Ectodermal cell (in vitro differentiated cells): ENCODE measurements at regions not wholly inside any gene's neighbourhood (a gene's known extent, or its start where the extent isn't known, plus 50 kb on each side); places are given as distances from the start of the nearest gene placed in this dataset.
"Not testable (repeated sequence)": the region's sequence is repeated elsewhere in the genome, so short reads cannot be mapped to it uniquely, and the experiment has no call there.

Experiments
- H3K27ac ChIP-seq: 2 replicates; pipeline ENCODE4 v1.7.0; 2013; ENCODE audit warnings: mild to moderate bottlenecking, low read depth, low read length; ENCODE audit not compliant: insufficient read depth, poor library complexity, severe bottlenecking
- H3K27me3 ChIP-seq: 2 replicates; pipeline ENCODE4 v1.7.0; 2013; ENCODE audit warnings: mild to moderate bottlenecking, low read length; ENCODE audit not compliant: insufficient read depth, control insufficient read depth, poor library complexity, severe bottlenecking
- H3K36me3 ChIP-seq: one replicate; pipeline ENCODE4 v1.7.0; 2013; ENCODE audit warnings: low read length; ENCODE audit not compliant: control insufficient read depth, insufficient read depth
- H3K4me1 ChIP-seq: one replicate; pipeline ENCODE4 v1.7.0; 2013; ENCODE audit warnings: low read length; ENCODE audit not compliant: control insufficient read depth, insufficient read depth
- H3K4me3 ChIP-seq: 2 replicates; pipeline ENCODE4 v1.7.0; 2013; ENCODE audit warnings: low read depth, low read length, control low read depth; ENCODE audit not compliant: insufficient read depth
- H3K9me3 ChIP-seq: 2 replicates; pipeline ENCODE4 v1.7.0; 2013; ENCODE audit warnings: mild to moderate bottlenecking, low read length, moderate library complexity; ENCODE audit not compliant: control insufficient read depth
- WGBS, 2 experiments: methylation state at CpG; one replicate each; pipeline ENCODE4 v1.1.7; 2013; ENCODE audit warnings: missing lambda C conversion rate in 2 of 2; 5-methylcytosine and 5-hydroxymethylcytosine counted together

DNA sequence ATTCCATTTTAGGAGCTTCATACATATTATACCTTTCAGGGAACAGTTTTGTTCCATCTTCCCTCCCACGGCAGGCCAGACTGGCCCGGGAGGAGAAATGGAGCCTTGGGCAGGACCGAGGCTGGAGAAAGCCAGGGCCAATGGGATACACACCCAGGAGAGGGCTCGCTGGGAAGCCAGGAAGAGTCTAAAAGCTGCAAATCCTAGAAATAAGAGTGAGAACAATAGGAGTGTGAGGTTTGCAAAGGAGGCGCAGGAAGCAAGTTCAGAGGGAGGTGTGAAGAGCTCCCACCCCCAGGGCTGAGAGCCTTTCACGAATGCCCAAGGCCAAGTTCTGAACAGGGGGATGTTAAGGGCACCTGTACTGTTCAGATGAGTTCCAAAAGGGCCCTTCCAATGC lies 67.5 kb upstream of the CPSF6 start:
- no peaks in the 10 kb centered on the region for H3K9me3 ChIP-seq
- no peak overlapping the region for H3K27ac ChIP-seq
- H3K27me3 ChIP-seq, result no peaks in the 10 kb centered on the region
- no peaks in the 10 kb centered on the region for H3K4me1 ChIP-seq
- no peaks in the 10 kb centered on the region for H3K36me3 ChIP-seq
- no peak overlapping the region for H3K4me3 ChIP-seq
- 80 to 82% methylated on average over 6 of the region's 6 CpGs for WGBS, 2 experiments

DNA sequence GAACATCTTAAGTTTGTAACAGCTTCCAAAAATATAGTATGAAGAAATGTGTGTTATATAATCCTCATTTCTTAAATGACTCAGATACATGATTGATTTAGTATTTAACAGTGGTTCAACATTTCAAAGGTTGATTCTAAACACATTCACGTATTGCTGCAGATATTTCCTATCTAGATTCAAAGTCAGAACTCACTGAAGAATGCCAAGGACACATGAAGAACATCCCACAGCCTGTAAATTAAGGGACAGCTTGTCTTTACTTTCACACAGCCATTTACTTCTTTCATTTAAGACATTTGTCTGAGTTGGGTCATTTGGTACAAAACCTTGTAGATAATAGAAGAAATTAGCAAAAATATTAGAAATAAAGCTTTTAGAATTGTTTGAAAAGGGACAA lies 66.9 kb upstream of the CPSF6 start:
- no peaks in the 10 kb centered on the region for H3K27me3 ChIP-seq
- H3K4me1 ChIP-seq, result no peaks in the 10 kb centered on the region
- no peaks in the 10 kb centered on the region for H3K36me3 ChIP-seq
- 89 to 100% methylated on average over 1 of the region's 1 CpG for WGBS, 2 experiments
- H3K27ac ChIP-seq, result no peak overlapping the region
- no peak overlapping the region for H3K4me3 ChIP-seq
- H3K9me3 ChIP-seq, result no peaks in the 10 kb centered on the region

DNA sequence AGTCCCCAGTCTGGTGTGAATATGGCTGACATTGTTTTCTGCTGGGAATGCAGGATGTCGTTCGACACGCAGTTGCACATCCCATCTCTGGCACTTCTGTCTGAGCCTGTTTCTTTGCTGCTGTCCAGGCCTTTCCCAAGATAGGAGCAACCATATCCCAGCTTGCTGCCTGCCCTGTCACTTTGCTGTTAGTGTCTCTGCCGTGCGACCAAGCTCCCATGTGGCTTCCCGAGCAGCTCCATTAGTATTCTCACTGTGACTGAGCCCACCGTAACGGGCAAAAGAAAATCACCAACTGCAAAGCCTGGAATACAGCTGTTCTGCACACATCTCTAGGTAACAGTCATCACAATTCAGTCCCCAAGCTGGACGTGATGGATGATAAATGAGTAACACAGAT lies 66.0 kb upstream of the CPSF6 start:
- H3K27ac ChIP-seq, result no peak overlapping the region
- no peak overlapping the region for H3K4me3 ChIP-seq

DNA sequence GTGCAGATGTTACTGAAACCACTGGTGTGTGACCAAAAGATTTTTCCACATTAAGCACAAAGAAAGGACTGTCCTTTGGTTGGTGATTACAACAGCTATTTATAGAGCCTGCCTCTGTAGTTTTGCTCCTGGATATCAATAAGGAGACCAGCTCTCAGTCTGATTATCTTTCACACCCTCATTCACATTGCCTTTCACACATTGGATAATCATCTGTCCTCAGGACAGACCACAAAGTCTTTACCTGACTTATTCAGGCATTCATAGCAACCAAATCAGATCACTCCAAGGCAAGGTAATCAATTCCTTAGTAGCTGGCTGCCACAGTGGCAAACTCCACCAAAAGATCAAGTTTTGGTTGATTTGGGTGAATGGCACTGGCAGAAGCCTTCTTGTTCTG lies 59.6 kb upstream of the CPSF6 start:
- Histone ChIP-seq H3K4me3 (no peak overlapping the region), H3K36me3 (no peaks in the 10 kb centered on the region), H3K4me1 (no peaks in the 10 kb centered on the region), H3K27ac (no peak overlapping the region), H3K9me3 (no peaks in the 10 kb centered on the region), H3K27me3 (no peaks in the 10 kb centered on the region)

More for the DNA sequence above, 66.0 kb upstream of the CPSF6 start:
- no peaks in the 10 kb centered on the region for H3K27me3 ChIP-seq
- H3K4me1 ChIP-seq, result no peaks in the 10 kb centered on the region
- H3K36me3 ChIP-seq, result no peaks in the 10 kb centered on the region
- WGBS, 2 experiments, result 74 to 75% methylated on average over 9 of the region's 9 CpGs
- H3K9me3 ChIP-seq, result no peaks in the 10 kb centered on the region

DNA sequence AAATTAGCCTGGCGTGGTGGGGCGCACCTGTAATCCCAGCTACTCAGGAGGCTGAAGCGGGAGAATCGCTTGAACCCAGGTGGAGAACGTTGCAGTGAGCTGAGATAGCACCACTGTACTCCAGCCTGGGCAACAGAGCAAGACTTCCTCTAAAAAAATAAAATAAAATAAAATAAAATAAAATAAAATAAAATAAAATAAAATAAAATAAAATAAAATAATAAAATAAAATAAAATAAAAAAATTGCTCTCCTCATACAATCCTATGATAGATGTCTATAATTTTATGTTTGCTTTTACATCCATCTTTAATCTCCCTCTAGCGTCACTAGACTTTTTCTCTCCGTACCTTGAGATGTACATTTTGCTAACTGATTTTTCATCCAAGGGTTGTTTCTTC lies 51.8 kb upstream of the CPSF6 start:
- not testable (repeated sequence) for H3K4me3 ChIP-seq, H3K27ac ChIP-seq, H3K4me1 ChIP-seq, H3K9me3 ChIP-seq, H3K27me3 ChIP-seq, H3K36me3 ChIP-seq
- 67 to 92% methylated on average over 5 to 7 of the region's 7 CpGs for WGBS, 2 experiments

DNA sequence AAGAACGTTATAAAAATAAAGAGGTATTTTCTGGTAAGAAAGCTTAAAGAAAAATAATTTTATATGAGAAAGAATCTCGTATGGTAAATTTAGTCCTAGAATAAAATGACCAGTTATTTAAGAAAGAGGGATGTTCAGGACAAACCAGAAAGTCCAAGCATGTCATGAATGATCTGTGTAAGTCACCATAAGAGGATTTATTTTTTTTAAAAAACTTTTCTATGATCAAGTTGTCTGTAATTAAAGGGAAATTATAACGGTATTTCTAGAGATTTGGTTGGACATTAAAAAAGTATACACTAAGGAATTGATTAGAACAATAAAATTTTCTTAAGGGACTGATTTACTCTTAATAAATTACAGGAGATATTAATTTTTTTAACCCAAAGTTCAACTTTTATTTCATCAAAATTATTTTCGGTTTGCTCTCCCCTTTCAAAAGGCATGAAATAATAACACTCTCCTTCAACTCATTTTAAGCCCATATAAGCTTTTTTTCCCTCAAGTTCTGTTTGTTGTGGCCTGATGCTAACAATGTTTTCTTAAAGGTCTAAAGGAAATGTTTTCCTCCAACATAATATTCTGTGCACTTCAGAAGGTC lies 49.9 kb upstream of the CPSF6 start:
- Histone ChIP-seq H3K27me3 (no peaks in the 10 kb centered on the region), H3K36me3 (no peaks in the 10 kb centered on the region), H3K27ac (no peak overlapping the region), H3K4me1 (no peaks in the 10 kb centered on the region), H3K4me3 (no peak overlapping the region), H3K9me3 (no peaks in the 10 kb centered on the region)
- 51 to 59% methylated on average over 3 of the region's 4 CpGs for WGBS, 2 experiments
